HL-60 (cell line): ENCODE measurements at regions not wholly inside any gene's neighbourhood (a gene's known extent, or its start where the extent isn't known, plus 50 kb on each side); places are given as distances from the start of the nearest gene placed in this dataset.

Experiments used
- GABPA ChIP-seq: IDR thresholded peaks from 2 replicates; pipeline ENCODE4 v1.6.1; 2012; ENCODE audit warnings: low read depth
- POLR2AphosphoS5 ChIP-seq: IDR thresholded peaks from 2 replicates; pipeline ENCODE4 v1.6.1; 2012; ENCODE audit warnings: low read depth
- TF ChIP-seq, protein P1 (sequence below): IDR thresholded peaks from one replicate; pipeline ENCODE4 v1.5.1; 2011; ENCODE audit warnings: low read length, control low read depth, inconsistent platforms; ENCODE audit not compliant: insufficient read depth
- TF ChIP-seq, protein P2 (sequence below): IDR thresholded peaks from 2 replicates; pipeline ENCODE4 v1.6.1; 2012; ENCODE audit warnings: low read depth; ENCODE audit not compliant: insufficient replicate concordance

DNA sequence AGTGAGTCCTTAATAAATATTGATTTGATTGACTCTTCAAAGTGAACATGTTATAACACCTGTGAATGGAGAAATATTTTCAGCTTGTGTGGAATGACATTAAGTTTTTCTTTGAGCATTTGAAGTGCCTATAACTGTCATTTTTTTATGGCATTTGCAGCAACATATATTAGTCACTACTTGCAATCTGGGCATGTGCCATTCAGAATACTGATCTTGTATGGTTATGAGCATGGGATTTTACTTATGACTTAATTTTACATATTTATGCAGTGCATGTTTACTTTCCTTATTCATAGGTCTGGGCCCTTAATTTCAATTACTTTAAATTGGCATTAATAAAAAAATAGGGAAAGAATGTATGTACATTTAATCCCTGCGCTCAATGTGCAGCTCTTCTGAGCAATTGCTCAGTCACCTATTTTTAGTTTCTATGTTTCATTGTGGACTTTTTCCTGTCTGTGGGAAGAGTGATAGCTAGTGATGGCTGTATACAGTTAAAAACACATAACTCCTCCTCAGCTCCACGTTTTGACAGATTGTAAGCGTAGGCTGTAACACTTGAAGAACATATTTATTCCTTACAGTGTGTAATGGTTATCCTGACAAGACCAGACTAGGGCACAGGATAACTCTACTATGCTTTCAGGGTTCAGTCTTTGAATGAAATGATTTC lies 339.6 kb downstream of the SNAPC1 start:
- TF ChIP-seq, protein P1, sequence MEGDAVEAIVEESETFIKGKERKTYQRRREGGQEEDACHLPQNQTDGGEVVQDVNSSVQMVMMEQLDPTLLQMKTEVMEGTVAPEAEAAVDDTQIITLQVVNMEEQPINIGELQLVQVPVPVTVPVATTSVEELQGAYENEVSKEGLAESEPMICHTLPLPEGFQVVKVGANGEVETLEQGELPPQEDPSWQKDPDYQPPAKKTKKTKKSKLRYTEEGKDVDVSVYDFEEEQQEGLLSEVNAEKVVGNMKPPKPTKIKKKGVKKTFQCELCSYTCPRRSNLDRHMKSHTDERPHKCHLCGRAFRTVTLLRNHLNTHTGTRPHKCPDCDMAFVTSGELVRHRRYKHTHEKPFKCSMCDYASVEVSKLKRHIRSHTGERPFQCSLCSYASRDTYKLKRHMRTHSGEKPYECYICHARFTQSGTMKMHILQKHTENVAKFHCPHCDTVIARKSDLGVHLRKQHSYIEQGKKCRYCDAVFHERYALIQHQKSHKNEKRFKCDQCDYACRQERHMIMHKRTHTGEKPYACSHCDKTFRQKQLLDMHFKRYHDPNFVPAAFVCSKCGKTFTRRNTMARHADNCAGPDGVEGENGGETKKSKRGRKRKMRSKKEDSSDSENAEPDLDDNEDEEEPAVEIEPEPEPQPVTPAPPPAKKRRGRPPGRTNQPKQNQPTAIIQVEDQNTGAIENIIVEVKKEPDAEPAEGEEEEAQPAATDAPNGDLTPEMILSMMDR: no peak
- TF ChIP-seq GABPA (no peak), POLR2AphosphoS5 (no peak)
- TF ChIP-seq, protein P2, sequence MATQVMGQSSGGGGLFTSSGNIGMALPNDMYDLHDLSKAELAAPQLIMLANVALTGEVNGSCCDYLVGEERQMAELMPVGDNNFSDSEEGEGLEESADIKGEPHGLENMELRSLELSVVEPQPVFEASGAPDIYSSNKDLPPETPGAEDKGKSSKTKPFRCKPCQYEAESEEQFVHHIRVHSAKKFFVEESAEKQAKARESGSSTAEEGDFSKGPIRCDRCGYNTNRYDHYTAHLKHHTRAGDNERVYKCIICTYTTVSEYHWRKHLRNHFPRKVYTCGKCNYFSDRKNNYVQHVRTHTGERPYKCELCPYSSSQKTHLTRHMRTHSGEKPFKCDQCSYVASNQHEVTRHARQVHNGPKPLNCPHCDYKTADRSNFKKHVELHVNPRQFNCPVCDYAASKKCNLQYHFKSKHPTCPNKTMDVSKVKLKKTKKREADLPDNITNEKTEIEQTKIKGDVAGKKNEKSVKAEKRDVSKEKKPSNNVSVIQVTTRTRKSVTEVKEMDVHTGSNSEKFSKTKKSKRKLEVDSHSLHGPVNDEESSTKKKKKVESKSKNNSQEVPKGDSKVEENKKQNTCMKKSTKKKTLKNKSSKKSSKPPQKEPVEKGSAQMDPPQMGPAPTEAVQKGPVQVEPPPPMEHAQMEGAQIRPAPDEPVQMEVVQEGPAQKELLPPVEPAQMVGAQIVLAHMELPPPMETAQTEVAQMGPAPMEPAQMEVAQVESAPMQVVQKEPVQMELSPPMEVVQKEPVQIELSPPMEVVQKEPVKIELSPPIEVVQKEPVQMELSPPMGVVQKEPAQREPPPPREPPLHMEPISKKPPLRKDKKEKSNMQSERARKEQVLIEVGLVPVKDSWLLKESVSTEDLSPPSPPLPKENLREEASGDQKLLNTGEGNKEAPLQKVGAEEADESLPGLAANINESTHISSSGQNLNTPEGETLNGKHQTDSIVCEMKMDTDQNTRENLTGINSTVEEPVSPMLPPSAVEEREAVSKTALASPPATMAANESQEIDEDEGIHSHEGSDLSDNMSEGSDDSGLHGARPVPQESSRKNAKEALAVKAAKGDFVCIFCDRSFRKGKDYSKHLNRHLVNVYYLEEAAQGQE: no peak
